BE2C (cell line): ENCODE measurements at regions not wholly inside any gene's neighbourhood (a gene's known extent, or its start where the extent isn't known, plus 50 kb on each side); places are given as distances from the start of the nearest gene placed in this dataset.

ENCODE experiments used
- DNase-seq: peaks from one replicate; pipeline ENCODE4 v3.0.0-alpha.2; 2020
- H3K27me3 ChIP-seq: fragments of 250-450 bp; sonication (Bioruptor Pico); 2 replicates; pipeline ENCODE4 v1.5.1; 2020; ENCODE audit warnings: mild to moderate bottlenecking
- H3K36me3 ChIP-seq: fragments of 250-450 bp; sonication (Bioruptor Pico); 2 replicates; pipeline ENCODE4 v1.5.1; 2020; ENCODE audit warnings: mild to moderate bottlenecking
- H3K4me1 ChIP-seq: fragments of 250-450 bp; sonication (Bioruptor Pico); 2 replicates; pipeline ENCODE4 v1.5.1; 2020
- H3K4me3 ChIP-seq: 2 replicates; pipeline ENCODE4 v1.5.1; 2011; ENCODE audit warnings: low read depth, low read length
- H3K9me3 ChIP-seq: fragments of 250-450 bp; sonication (Bioruptor Pico); 2 replicates; pipeline ENCODE4 v1.5.1; 2020
- TF ChIP-seq, protein P1 (sequence below): IDR thresholded peaks from 2 replicates; pipeline ENCODE4 v1.5.1; 2012; ENCODE audit warnings: mild to moderate bottlenecking, low read depth, low read length

DNA sequence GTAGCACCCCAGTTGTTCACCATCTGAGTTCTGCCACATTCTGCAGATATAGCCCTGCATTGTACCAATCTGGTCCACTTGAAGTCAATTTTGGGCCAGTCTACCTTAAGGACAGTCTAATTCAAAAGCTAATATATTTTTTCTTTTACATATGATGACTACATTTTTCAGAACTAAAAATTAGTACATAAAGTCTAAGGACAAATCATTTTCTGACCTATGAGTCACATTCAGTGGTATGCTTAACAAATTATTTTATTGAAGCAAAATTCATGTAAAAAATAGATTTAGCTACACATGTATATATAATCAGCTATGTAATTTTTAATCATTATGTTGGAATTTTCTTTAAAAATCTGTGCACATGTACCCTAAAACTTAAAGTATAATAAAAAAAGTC is 52.1 kb upstream of the IL12A start:
- Histone ChIP-seq H3K27me3 (no peaks in the 10 kb centered on the region), H3K4me3 (no peak overlapping the region), H3K36me3 (no peaks in the 10 kb centered on the region), H3K9me3 (peaks cover 3% of the 10 kb centered on the region; the same call in 1 of the 2 replicates), H3K4me1 (peaks cover 5% of the 10 kb centered on the region)
- no peak for DNase-seq
- TF ChIP-seq, protein P1, sequence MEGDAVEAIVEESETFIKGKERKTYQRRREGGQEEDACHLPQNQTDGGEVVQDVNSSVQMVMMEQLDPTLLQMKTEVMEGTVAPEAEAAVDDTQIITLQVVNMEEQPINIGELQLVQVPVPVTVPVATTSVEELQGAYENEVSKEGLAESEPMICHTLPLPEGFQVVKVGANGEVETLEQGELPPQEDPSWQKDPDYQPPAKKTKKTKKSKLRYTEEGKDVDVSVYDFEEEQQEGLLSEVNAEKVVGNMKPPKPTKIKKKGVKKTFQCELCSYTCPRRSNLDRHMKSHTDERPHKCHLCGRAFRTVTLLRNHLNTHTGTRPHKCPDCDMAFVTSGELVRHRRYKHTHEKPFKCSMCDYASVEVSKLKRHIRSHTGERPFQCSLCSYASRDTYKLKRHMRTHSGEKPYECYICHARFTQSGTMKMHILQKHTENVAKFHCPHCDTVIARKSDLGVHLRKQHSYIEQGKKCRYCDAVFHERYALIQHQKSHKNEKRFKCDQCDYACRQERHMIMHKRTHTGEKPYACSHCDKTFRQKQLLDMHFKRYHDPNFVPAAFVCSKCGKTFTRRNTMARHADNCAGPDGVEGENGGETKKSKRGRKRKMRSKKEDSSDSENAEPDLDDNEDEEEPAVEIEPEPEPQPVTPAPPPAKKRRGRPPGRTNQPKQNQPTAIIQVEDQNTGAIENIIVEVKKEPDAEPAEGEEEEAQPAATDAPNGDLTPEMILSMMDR = no peak

DNA sequence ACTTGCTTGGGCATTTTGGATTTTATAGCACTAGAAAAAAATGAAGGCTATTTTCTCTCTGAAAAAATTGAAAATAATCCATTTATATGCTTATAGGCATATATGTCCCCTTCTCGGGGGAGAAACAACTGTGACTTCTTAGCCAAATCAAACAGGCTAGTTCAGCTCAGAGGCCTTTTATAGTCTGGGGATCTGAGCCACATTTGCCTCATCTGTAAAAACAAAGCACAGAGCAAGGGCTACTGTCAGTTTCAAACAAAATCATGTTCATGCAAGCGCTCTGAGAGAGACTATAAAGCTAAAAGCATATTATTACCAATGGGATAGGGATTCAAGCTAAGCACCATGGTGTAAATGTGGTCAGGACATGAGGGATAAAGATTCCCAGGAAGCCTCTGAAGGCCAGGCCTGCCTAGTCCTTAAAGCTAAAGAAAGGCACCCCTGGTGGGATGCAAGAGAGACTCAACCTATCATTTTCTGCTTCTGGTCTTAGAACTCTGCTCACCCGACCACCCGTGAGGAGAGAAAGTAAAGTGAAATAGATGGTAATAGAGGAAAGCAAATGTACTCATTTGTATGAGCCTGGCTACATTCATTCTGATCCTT is 51.0 kb upstream of the IL12A start:
- TF ChIP-seq, protein P1 = no peak
- H3K27me3 ChIP-seq = no peaks in the 10 kb centered on the region
- H3K4me1 ChIP-seq = peaks cover 10% of the 10 kb centered on the region
- H3K9me3 ChIP-seq = peaks cover 3% of the 10 kb centered on the region; the same call in 1 of the 2 replicates
- DNase-seq = no peak
- no peak overlapping the region for H3K4me3 ChIP-seq
- no peaks in the 10 kb centered on the region for H3K36me3 ChIP-seq

DNA sequence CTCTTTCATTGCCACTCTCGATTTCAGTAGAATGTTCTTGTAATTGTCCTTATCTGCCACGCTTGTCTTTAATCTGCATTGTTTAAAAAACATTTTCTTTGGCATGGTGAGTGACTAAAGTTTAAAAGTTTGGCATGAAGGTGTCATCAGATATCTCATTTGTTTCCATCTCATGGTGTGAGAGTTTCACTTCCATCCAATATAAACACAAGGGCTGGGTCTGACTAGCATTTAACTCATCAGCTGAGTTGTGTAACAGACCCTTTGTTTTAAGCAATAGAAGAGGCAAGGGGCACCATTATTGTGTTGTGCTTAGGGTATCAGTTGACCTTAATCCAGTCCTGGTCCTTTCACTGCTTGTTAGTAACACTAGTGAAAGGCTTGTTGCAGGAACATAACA is 49.9 kb upstream of the IL12A start:
- TF ChIP-seq, protein P1 = no peak
- Histone ChIP-seq H3K36me3 (no peaks in the 10 kb centered on the region), H3K27me3 (no peaks in the 10 kb centered on the region), H3K9me3 (peaks cover 2% of the 10 kb centered on the region; the same call in 1 of the 2 replicates), H3K4me3 (no peak overlapping the region), H3K4me1 (peaks cover 10% of the 10 kb centered on the region)
- DNase-seq = no peak
